ENCODE measurements at regions not wholly inside any gene's neighbourhood (a gene's known extent, or its start where the extent isn't known, plus 50 kb on each side); places are given as distances from the start of the nearest gene placed in this dataset.

GRCh38 chr21:31781737-31782136, 49.8 kb upstream of the SCAF4 start:
- TF ChIP-seq CTCF (IDR thresholded peaks at IDR 0.05; ENCODE audit: low read depth, low read length, poor library complexity, severe bottlenecking) (no peak), EZH2phosphoT487 (IDR thresholded peaks at IDR 0.05; ENCODE audit: borderline replicate concordance, low read length) (no peak)

Data from DOHH2 (cell line).